H1 (cell line): ENCODE measurements at regions not wholly inside any gene's neighbourhood (a gene's known extent, or its start where the extent isn't known, plus 50 kb on each side); places are given as distances from the start of the nearest gene placed in this dataset.

ENCODE experiments used
- CTCF ChIA-PET: fragments of 300-600 bp; sonication (Branson Sonifier 250); formaldehyde crosslinking; loops from one replicate; lab custom pipeline; 2021; ENCODE audit not compliant: partially characterized antibody; lab: Charles Lee
- POLR2A ChIA-PET: fragments of 300-600 bp; sonication (Branson Sonifier 250); formaldehyde crosslinking; loops from one replicate; lab custom pipeline; 2021; ENCODE audit warnings: inconsistent platforms; ENCODE audit not compliant: partially characterized antibody; lab: Charles Lee
- DNase-seq, 2 experiments: peaks; one replicate each; pipeline versions ENCODE4 v3.0.0 to v3.0.0-alpha.2; 2010 to 2022; ENCODE audit warnings: low spot score in 2 of 2, low read depth in 1 of 2, mixed read lengths in 1 of 2
- FAIRE-seq: peaks from 2 replicates; lab custom pipeline; 2011; peaks lifted over from hg19 to GRCh38; lab: Jason Lieb, UNC
- H2AFZ ChIP-seq: 2 replicates; pipeline ENCODE4 v1.8.1; 2012; ENCODE audit warnings: low read length, inconsistent platforms
- H2AK5ac ChIP-seq: 2 replicates; pipeline ENCODE4 v1.6.1; 2013; ENCODE audit warnings: low read depth, low read length
- H2BK120ac ChIP-seq: replicated peaks from 2 replicates; pipeline ENCODE3; 2013; ENCODE audit warnings: low read depth, low read length, inconsistent platforms
- H2BK12ac ChIP-seq: 2 replicates; pipeline ENCODE4 v1.6.1; 2013; ENCODE audit warnings: low read depth, low read length
- H2BK15ac ChIP-seq: 2 replicates; pipeline ENCODE4 v1.6.1; 2013; ENCODE audit warnings: low read length
- H2BK20ac ChIP-seq: 2 replicates; pipeline ENCODE4 v1.6.1; 2013; ENCODE audit warnings: low read length
- H2BK5ac ChIP-seq: 2 replicates; pipeline ENCODE4 v1.6.1; 2013; ENCODE audit warnings: low read depth, low read length
- H3K14ac ChIP-seq: 2 replicates; pipeline ENCODE4 v1.6.1; 2013; ENCODE audit warnings: inconsistent platforms; ENCODE audit not compliant: insufficient read length
- H3K18ac ChIP-seq: 2 replicates; pipeline ENCODE4 v1.6.1; 2013; ENCODE audit warnings: low read length; ENCODE audit errors: extremely low read depth
- H3K23ac ChIP-seq: 2 replicates; pipeline ENCODE4 v1.6.1; 2013; ENCODE audit warnings: inconsistent platforms; ENCODE audit not compliant: insufficient read length
- H3K23me2 ChIP-seq: 2 replicates; pipeline ENCODE4 v1.6.1; 2013; ENCODE audit warnings: low read depth, low read length
- H3K27ac ChIP-seq: 2 replicates; pipeline ENCODE4 v1.6.1; 2011; ENCODE audit warnings: low read depth, low read length, inconsistent platforms
- H3K27me3 ChIP-seq, 4 experiments: replicated peaks in 1 of 4; 1 replicate in 1 of 4; 2 replicates in 3 of 4; pipeline versions ENCODE4 v1.6.1 to v1.8.1; 2011 to 2013; ENCODE audit warnings: low read length in 3 of 4, mild to moderate bottlenecking in 3 of 4, inconsistent platforms in 2 of 4, mixed read lengths in 2 of 4, moderate library complexity in 1 of 4; ENCODE audit not compliant: control insufficient read depth in 3 of 4, insufficient read depth in 3 of 4; ENCODE audit errors: extremely low read depth in 1 of 4
- H3K36me3 ChIP-seq, 4 experiments: 2 replicates each; pipeline versions ENCODE4 v1.6.1 to v1.8.1; 2011 to 2013; ENCODE audit warnings: mild to moderate bottlenecking in 4 of 4, low read length in 3 of 4, moderate library complexity in 2 of 4, control low read depth in 1 of 4, inconsistent platforms in 1 of 4; ENCODE audit not compliant: insufficient read depth in 4 of 4, control insufficient read depth in 2 of 4
- H3K4ac ChIP-seq: replicated peaks from 2 replicates; pipeline ENCODE3; 2013; ENCODE audit warnings: low read length, low read depth, mixed read lengths, inconsistent platforms; ENCODE audit not compliant: insufficient read length
- H3K4me1 ChIP-seq, 4 experiments: replicated peaks in 1 of 4; 1 replicate in 1 of 4; 2 replicates in 3 of 4; pipeline versions ENCODE4 v1.6.1 to v1.8.1; 2011 to 2013; ENCODE audit warnings: low read length in 3 of 4, inconsistent platforms in 2 of 4, mixed read lengths in 1 of 4; ENCODE audit not compliant: insufficient read depth in 4 of 4, control insufficient read depth in 3 of 4
- H3K4me2 ChIP-seq, 2 experiments: 2 replicates each; pipeline versions ENCODE4 v1.6.1 to v1.8.1; 2011 to 2013; ENCODE audit warnings: low read depth in 2 of 2, low read length in 2 of 2, control low read depth in 1 of 2, inconsistent platforms in 1 of 2, mild to moderate bottlenecking in 1 of 2; ENCODE audit not compliant: insufficient read depth in 1 of 2
- H3K4me3 ChIP-seq, 4 experiments: fragments of 200-600, 300-600 bp in 1 of 4; sonication (generic), shearing (Covaris generic), sonication (Bioruptor Twin) in 1 of 4; 2 replicates each; pipeline versions ENCODE4 v1.5.1 to v1.8.1; 2011 to 2016; ENCODE audit warnings: low read length in 4 of 4, low read depth in 3 of 4, control low read depth in 2 of 4, inconsistent platforms in 2 of 4, mild to moderate bottlenecking in 2 of 4, mixed read lengths in 1 of 4, moderate library complexity in 1 of 4; ENCODE audit not compliant: insufficient read depth in 2 of 4; ENCODE audit errors: extremely low read depth in 1 of 4
- H3K56ac ChIP-seq: replicated peaks from 2 replicates; pipeline ENCODE3; 2013; ENCODE audit warnings: low read depth, mild to moderate bottlenecking, mixed read lengths, low read length, inconsistent platforms; ENCODE audit not compliant: insufficient read length
- H3K79me1 ChIP-seq: 2 replicates; pipeline ENCODE4 v1.6.1; 2013; ENCODE audit warnings: low read depth, low read length, control low read depth
- H3K79me2 ChIP-seq, 2 experiments: 2 replicates each; pipeline versions ENCODE4 v1.6.1 to v1.8.1; 2012 to 2013; ENCODE audit warnings: low read length in 2 of 2, mild to moderate bottlenecking in 2 of 2, inconsistent platforms in 1 of 2; ENCODE audit not compliant: insufficient read depth in 2 of 2, control insufficient read depth in 1 of 2
- H3K9ac ChIP-seq, 4 experiments: replicated peaks in 1 of 4; 1 replicate in 1 of 4; 2 replicates in 3 of 4; pipeline versions ENCODE4 v1.6.1 to v1.8.1; 2011 to 2013; ENCODE audit warnings: low read depth in 3 of 4, low read length in 3 of 4, control low read depth in 2 of 4, mild to moderate bottlenecking in 2 of 4, moderate library complexity in 2 of 4, inconsistent platforms in 1 of 4; ENCODE audit errors: extremely low read depth in 1 of 4
- H3K9me3 ChIP-seq, 2 experiments: 2 replicates each; pipeline versions ENCODE4 v1.6.1 to v1.8.1; 2012 to 2013; ENCODE audit warnings: mild to moderate bottlenecking in 2 of 2, moderate library complexity in 2 of 2, control low read depth in 1 of 2, inconsistent platforms in 1 of 2, low read depth in 1 of 2, low read length in 1 of 2, mixed read lengths in 1 of 2; ENCODE audit not compliant: insufficient read depth in 2 of 2
- H4K20me1 ChIP-seq, 2 experiments: replicated peaks in 1 of 2; 2 replicates each; pipeline versions ENCODE3 to v1.8.1; 2011 to 2013; ENCODE audit warnings: inconsistent platforms in 2 of 2, low read length in 2 of 2, mild to moderate bottlenecking in 1 of 2; ENCODE audit not compliant: insufficient read depth in 2 of 2, control insufficient read depth in 1 of 2
- H4K5ac ChIP-seq: 2 replicates; pipeline ENCODE4 v1.6.1; 2013; ENCODE audit warnings: low read length, low read depth, mixed read lengths, inconsistent platforms; ENCODE audit not compliant: insufficient read length
- H4K8ac ChIP-seq: 2 replicates; pipeline ENCODE4 v1.8.0; 2013; ENCODE audit warnings: mild to moderate bottlenecking, moderate library complexity, low read length, inconsistent platforms; ENCODE audit not compliant: insufficient read depth; ENCODE audit errors: extremely low read depth
- H4K91ac ChIP-seq: replicated peaks from 2 replicates; pipeline ENCODE3; 2013; ENCODE audit warnings: low read length, mixed read lengths, inconsistent platforms; ENCODE audit not compliant: insufficient read length
- ASH2L ChIP-seq: fragments of 200-600, 300-600 bp; sonication (generic); IDR thresholded peaks from one replicate; pipeline ENCODE4 v1.7.1; 2017; ENCODE audit warnings: low read length
- CBX8 ChIP-seq: fragments of 300-800, 300-1000 bp; sonication (generic); IDR thresholded peaks from 2 replicates; pipeline ENCODE4 v1.7.1; 2016; ENCODE audit warnings: low read depth, low read length, borderline replicate concordance
- CEBPB ChIP-seq: IDR thresholded peaks from 2 replicates; pipeline ENCODE4 v1.6.1; 2012; ENCODE audit warnings: low read depth, low read length
- FOSL1 ChIP-seq: IDR thresholded peaks from 2 replicates; pipeline ENCODE4 v1.6.1; 2011; ENCODE audit warnings: mild to moderate bottlenecking, low read depth, low read length, moderate library complexity; ENCODE audit not compliant: insufficient read depth
- RAD21 ChIP-seq, 2 experiments: IDR thresholded peaks in 1 of 2; conservative IDR thresholded peaks in 1 of 2; 2 replicates each; pipeline ENCODE4 v1.6.1; 2011; ENCODE audit warnings: low read depth in 2 of 2, low read length in 2 of 2, improper control_type of control experiment in 1 of 2, inconsistent platforms in 1 of 2, mild to moderate bottlenecking in 1 of 2, moderate library complexity in 1 of 2
- RFX5 ChIP-seq: IDR thresholded peaks from 2 replicates; pipeline ENCODE4 v1.6.1; 2011; ENCODE audit warnings: low read depth, low read length, improper control_type of control experiment, borderline replicate concordance
- RNF2 ChIP-seq: fragments of 200-900, 300-1000 bp; sonication (generic); IDR thresholded peaks from 2 replicates; pipeline ENCODE4 v1.7.1; 2016; ENCODE audit warnings: borderline replicate concordance, low read depth, mild to moderate bottlenecking, antibody characterized with exemption, low read length; ENCODE audit not compliant: poor library complexity, severe bottlenecking; ENCODE audit errors: missing control alignments
- SP1 ChIP-seq: IDR thresholded peaks from 2 replicates; pipeline ENCODE4 v1.6.1; 2011; ENCODE audit warnings: low read depth, low read length
- SP4 ChIP-seq: IDR thresholded peaks from 2 replicates; pipeline ENCODE4 v1.6.1; 2012; ENCODE audit warnings: low read length, inconsistent platforms
- SUZ12 ChIP-seq: fragments of 200-600 bp; sonication (generic); IDR thresholded peaks from 2 replicates; pipeline ENCODE4 v1.6.1; 2012; ENCODE audit warnings: mild to moderate bottlenecking, inconsistent platforms, low read length, moderate library complexity, mixed read lengths
- TCF12 ChIP-seq: IDR thresholded peaks from 2 replicates; pipeline ENCODE4 v1.6.1; 2011; ENCODE audit warnings: low read depth, mild to moderate bottlenecking, low read length
- WGBS, 2 experiments: shearing (Covaris generic) in 1 of 2; methylation state at CpG; one replicate each; pipeline versions ENCODE4 v1.1.6 to v1.1.7; 2013 to 2015; ENCODE audit warnings: low lambda C conversion rate in 2 of 2, mixed read lengths in 2 of 2, inconsistent platforms in 1 of 2, low coverage in 1 of 2, missing lambda C conversion rate in 1 of 2; ENCODE audit not compliant: insufficient replicate concordance in 2 of 2, insufficient coverage in 1 of 2, insufficient read length in 1 of 2; ENCODE audit errors: extremely low coverage in 1 of 2, missing lambda C conversion rate in 1 of 2; 5-methylcytosine and 5-hydroxymethylcytosine counted together
- TF ChIP-seq, protein P1 (sequence below): IDR thresholded peaks from 2 replicates; pipeline ENCODE4 v1.6.1; 2012; ENCODE audit warnings: low read length, inconsistent platforms

DNA sequence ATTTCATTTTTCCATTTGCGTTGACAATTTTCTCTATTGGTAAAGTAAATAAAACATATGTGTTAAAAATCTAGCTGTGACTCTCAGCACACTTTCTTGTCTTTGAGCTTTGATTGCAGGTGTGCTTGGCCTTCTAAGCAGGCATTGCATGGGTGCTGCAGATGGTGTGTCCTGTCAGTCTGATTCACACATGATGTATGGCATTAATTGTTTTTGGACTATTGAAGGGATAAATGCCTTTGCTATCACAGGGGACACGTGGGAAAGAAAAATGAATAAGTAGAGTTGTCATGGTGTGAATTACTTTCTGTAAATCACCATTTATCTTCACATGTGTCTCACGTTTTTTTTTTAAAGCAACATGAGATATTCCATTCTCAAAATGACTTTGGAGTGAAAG lies 211.3 kb upstream of the NAV3 start:
- no peaks in the 10 kb centered on the region for H3K27me3 ChIP-seq
- no peaks in the 10 kb centered on the region for H3K79me2 ChIP-seq
- no peak overlapping the region for H3K23ac ChIP-seq
- DNase-seq, result no peak
- H2BK20ac ChIP-seq, result no peak overlapping the region
- no peaks in the 10 kb centered on the region for H4K20me1 ChIP-seq
- peak overlapping the region; percentile 82 for H2BK120ac ChIP-seq
- H2BK12ac ChIP-seq, result no peak overlapping the region
- FAIRE-seq, result no peak
- H3K18ac ChIP-seq, result no peak overlapping the region
- no peak overlapping the region for H3K27ac ChIP-seq
- no peaks in the 10 kb centered on the region for H3K23me2 ChIP-seq
- no peak overlapping the region for H2AK5ac ChIP-seq
- H2AFZ ChIP-seq, result no peak overlapping the region
- H3K4ac ChIP-seq, result no peak overlapping the region
- no peak overlapping the region for H4K91ac ChIP-seq
- H4K5ac ChIP-seq, result no peak overlapping the region
- WGBS, 2 experiments, result 79% methylated on average over 3 of the region's 3 CpGs; no CpG with 5 or more reads in 1 of the 2 experiments
- CTCF ChIA-PET, result interaction anchor here (0.9 to 5.6 kb wide), 4 partner anchors 10 to 77 kb away, joined by 3 to 50 read pairs (median 6); no protein-coding TSS in a partner anchor
- no peak overlapping the region for H2BK15ac ChIP-seq
- H3K4me3 ChIP-seq, result no peak overlapping the region
- no peak overlapping the region for H3K14ac ChIP-seq
- no peaks in the 10 kb centered on the region for H3K79me1 ChIP-seq
- H3K4me2 ChIP-seq, result no peak overlapping the region
- TF ChIP-seq RNF2 (no peak), ASH2L (no peak), CEBPB (no peak), SUZ12 (no peak), FOSL1 (no peak), RFX5 (no peak), SP4 (no peak), SP1 (no peak), TCF12 (no peak), CBX8 (no peak), RAD21 (IDR thresholded peaks at IDR 0.05 in 1 of 2, conservative IDR thresholded peaks at IDR 0.05 in 1 of 2; ENCODE audit: low read depth in 2 of 2, low read length in 2 of 2) (no peak)
- TF ChIP-seq, protein P1, sequence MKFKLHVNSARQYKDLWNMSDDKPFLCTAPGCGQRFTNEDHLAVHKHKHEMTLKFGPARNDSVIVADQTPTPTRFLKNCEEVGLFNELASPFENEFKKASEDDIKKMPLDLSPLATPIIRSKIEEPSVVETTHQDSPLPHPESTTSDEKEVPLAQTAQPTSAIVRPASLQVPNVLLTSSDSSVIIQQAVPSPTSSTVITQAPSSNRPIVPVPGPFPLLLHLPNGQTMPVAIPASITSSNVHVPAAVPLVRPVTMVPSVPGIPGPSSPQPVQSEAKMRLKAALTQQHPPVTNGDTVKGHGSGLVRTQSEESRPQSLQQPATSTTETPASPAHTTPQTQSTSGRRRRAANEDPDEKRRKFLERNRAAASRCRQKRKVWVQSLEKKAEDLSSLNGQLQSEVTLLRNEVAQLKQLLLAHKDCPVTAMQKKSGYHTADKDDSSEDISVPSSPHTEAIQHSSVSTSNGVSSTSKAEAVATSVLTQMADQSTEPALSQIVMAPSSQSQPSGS, result no peak
- no peak overlapping the region for H4K8ac ChIP-seq
- H3K9me3 ChIP-seq, result peaks cover 0 to 6% of the 10 kb centered on the region in 2 experiments; a peak in 2 of 4 replicates
- H3K4me1 ChIP-seq, result no peaks in the 10 kb centered on the region
- H3K36me3 ChIP-seq, result no peaks in the 10 kb centered on the region
- H3K9ac ChIP-seq, result no peak overlapping the region
- POLR2A ChIA-PET, result no interaction called here
- no peak overlapping the region for H3K56ac ChIP-seq
- H2BK5ac ChIP-seq, result no peak overlapping the region
